MCF 10A (cell line): ENCODE measurements at regions not wholly inside any gene's neighbourhood (a gene's known extent, or its start where the extent isn't known, plus 50 kb on each side); places are given as distances from the start of the nearest gene placed in this dataset.
"Not testable (repeated sequence)": the region's sequence is repeated elsewhere in the genome, so short reads cannot be mapped to it uniquely, and the experiment has no call there.

Experiments used
- BruUV-seq: library from RNA; stranded (reverse); fragments of 400-500 nt; replicated peaks from 2 replicates; lab custom pipeline; 2021; lab: Mats Ljungman, UMichigan
- CTCF ChIA-PET: fragments of 300-600 bp; sonication (Branson Sonifier 250); formaldehyde crosslinking; extraction: SDS; loops from one replicate; lab custom pipeline; 2021; ENCODE audit warnings: antibody characterized with exemption, inconsistent platforms; lab: Yijun Ruan, JAX
- POLR2A ChIA-PET: fragments of 300-600, 350-650 bp; sonication (Branson Sonifier 250); formaldehyde crosslinking; extraction: SDS; loops from one replicate; lab custom pipeline; 2020; ENCODE audit warnings: antibody characterized with exemption, inconsistent platforms; lab: Yijun Ruan, JAX
- DNase-seq: peaks from one replicate; pipeline ENCODE4 v3.0.0-alpha.2; 2018; ENCODE audit not compliant: unreplicated experiment
- H3K27ac Mint-ChIP-seq: one replicate; pipeline ENCODE4 v1.8.0; 2022; ENCODE audit warnings: mild to moderate bottlenecking, low read depth, mixed read lengths; ENCODE audit not compliant: unreplicated experiment
- H3K27me3 Mint-ChIP-seq: one replicate; pipeline ENCODE4 v1.8.0; 2022; ENCODE audit warnings: mixed read lengths; ENCODE audit not compliant: insufficient read depth, unreplicated experiment
- H3K36me3 Mint-ChIP-seq: one replicate; pipeline ENCODE4 v1.8.0; 2022; ENCODE audit warnings: mild to moderate bottlenecking, moderate library complexity, mixed read lengths; ENCODE audit not compliant: insufficient read depth, unreplicated experiment
- H3K4me1 Mint-ChIP-seq: one replicate; pipeline ENCODE4 v1.8.0; 2022; ENCODE audit warnings: mixed read lengths; ENCODE audit not compliant: insufficient read depth, unreplicated experiment
- H3K4me3 Mint-ChIP-seq: one replicate; pipeline ENCODE4 v1.8.0; 2022; ENCODE audit warnings: mild to moderate bottlenecking, moderate library complexity, mixed read lengths; ENCODE audit not compliant: unreplicated experiment
- H3K9me3 Mint-ChIP-seq: one replicate; pipeline ENCODE4 v1.8.0; 2022; ENCODE audit warnings: mixed read lengths; ENCODE audit not compliant: unreplicated experiment
- intact Hi-C: fragments of 100-400 bp; cut with micrococcal nuclease; formaldehyde crosslinking; loops from 2 replicates; pipeline ENCODE4 v1.14.1; 2022
- TF ChIP-seq, protein P1 (sequence below): fragments of 200-600 bp; IDR thresholded peaks from one replicate; pipeline ENCODE4 v1.8.0; 2022; ENCODE audit warnings: antibody characterized with exemption, mild to moderate bottlenecking; ENCODE audit not compliant: unreplicated experiment

DNA sequence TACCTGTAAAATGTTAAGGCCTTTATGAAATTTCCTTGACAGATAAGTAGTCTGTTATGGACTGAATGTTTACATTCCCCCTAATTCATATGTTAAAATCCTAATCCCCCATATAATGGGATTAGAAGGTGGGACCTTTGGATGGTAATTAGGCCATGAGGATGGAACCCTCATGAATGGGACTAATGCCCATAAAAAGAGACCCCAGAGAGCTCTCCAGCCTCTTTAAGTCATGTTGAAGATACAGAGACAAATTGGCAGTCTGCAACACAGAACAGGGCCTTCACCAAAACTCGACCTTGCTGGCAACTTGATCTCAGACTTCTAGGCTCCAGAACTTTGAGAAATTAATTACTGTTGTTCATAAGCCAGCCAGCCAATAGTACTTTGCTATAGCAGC lies 1344.5 kb upstream of the PCDH7 start:
- H3K4me1 Mint-ChIP-seq: no peaks in the 10 kb centered on the region
- H3K27ac Mint-ChIP-seq: no peak overlapping the region
- no TSS peak for BruUV-seq
- H3K9me3 Mint-ChIP-seq: peaks cover 6% of the 10 kb centered on the region
- intact Hi-C loops: no loop called here
- no peak for DNase-seq
- ChIA-PET CTCF (interaction anchor here (0.6 kb wide), 1 partner anchor 10 kb away, joined by 3 read pairs; no protein-coding TSS in a partner anchor), POLR2A (no interaction called here)
- H3K27me3 Mint-ChIP-seq: no peaks in the 10 kb centered on the region
- no peak overlapping the region for H3K4me3 Mint-ChIP-seq
- H3K36me3 Mint-ChIP-seq: no peaks in the 10 kb centered on the region
- TF ChIP-seq, protein P1, sequence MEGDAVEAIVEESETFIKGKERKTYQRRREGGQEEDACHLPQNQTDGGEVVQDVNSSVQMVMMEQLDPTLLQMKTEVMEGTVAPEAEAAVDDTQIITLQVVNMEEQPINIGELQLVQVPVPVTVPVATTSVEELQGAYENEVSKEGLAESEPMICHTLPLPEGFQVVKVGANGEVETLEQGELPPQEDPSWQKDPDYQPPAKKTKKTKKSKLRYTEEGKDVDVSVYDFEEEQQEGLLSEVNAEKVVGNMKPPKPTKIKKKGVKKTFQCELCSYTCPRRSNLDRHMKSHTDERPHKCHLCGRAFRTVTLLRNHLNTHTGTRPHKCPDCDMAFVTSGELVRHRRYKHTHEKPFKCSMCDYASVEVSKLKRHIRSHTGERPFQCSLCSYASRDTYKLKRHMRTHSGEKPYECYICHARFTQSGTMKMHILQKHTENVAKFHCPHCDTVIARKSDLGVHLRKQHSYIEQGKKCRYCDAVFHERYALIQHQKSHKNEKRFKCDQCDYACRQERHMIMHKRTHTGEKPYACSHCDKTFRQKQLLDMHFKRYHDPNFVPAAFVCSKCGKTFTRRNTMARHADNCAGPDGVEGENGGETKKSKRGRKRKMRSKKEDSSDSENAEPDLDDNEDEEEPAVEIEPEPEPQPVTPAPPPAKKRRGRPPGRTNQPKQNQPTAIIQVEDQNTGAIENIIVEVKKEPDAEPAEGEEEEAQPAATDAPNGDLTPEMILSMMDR: no peak

DNA sequence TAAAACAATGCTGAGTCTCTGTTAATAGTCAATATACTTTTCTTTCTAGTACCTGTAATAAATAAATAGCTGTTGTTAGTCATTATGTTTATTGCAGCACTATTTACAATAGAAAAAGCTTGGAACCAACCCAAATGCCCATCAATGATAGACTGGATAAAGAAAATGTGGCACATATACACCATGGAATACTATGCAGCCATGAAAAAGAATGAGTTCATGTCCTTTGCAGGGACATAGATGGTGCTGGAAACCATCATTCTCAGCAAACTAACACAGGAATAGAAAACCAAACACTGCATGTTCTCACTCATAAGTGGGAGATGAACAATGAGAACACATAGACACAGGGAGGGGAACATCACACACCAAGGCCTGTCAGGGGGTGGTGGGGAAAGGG lies 1341.9 kb upstream of the PCDH7 start:
- H3K27ac Mint-ChIP-seq, H3K4me3 Mint-ChIP-seq, DNase-seq, H3K36me3 Mint-ChIP-seq, intact Hi-C loops, POLR2A ChIA-PET, H3K9me3 Mint-ChIP-seq, H3K27me3 Mint-ChIP-seq, BruUV-seq, H3K4me1 Mint-ChIP-seq: not testable (repeated sequence)
- CTCF ChIA-PET: interaction anchor here (0.5 kb wide), 1 partner anchor 14 kb away, joined by 3 read pairs; no protein-coding TSS in a partner anchor

DNA sequence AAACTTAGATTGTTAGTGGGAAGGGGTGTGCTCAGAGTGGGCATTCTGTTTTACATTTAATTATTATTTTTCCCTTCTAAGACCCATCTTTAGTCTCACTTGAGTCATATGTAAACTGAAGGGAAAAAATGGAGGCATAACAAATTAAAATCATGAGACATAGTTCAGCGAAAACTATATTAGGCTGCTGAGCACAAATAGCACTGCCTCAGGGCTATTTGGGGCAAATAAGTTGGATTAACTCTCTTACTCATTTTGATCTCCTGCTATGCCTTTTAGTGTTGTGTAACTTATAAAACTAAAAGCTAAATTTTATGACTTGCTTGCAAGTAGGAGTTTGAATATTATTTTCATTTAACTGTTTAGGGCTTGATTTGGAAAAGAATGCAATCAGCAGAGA lies 1329.2 kb upstream of the PCDH7 start:
- Mint-ChIP-seq H3K4me1 (no peaks in the 10 kb centered on the region), H3K27ac (no peak overlapping the region), H3K27me3 (no peaks in the 10 kb centered on the region), H3K36me3 (peaks cover 5% of the 10 kb centered on the region), H3K9me3 (peaks cover 18% of the 10 kb centered on the region), H3K4me3 (no peak overlapping the region)
- DNase-seq: no peak
- ChIA-PET POLR2A (no interaction called here), CTCF (interaction anchor here (0.6 kb wide), 1 partner anchor 13 kb away, joined by 3 read pairs; no protein-coding TSS in a partner anchor)
- TF ChIP-seq, protein P1: no peak
- intact Hi-C loops: no loop called here
- no TSS peak for BruUV-seq

DNA sequence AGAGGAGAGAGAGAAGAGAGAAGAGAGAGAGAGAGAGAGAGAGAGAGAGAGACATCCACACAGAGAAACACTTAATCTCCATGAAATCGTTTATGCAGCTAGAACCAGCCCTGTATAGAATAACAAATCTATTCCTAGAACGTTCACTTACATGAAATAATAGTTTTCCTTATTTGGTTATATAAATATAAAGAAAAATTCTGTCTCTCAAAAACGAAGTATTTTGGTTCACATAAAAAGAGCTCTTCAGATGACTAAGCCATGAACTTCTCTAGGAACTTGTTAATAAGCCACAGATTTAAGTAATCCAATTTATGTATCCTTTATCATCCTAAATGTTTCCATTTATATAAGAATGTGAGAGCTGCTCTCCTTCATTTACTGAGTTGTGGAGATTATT lies 1315.1 kb upstream of the PCDH7 start:
- no TSS peak for BruUV-seq
- Mint-ChIP-seq H3K27ac (no peak overlapping the region), H3K9me3 (no peaks in the 10 kb centered on the region), H3K4me3 (no peak overlapping the region), H3K4me1 (no peaks in the 10 kb centered on the region), H3K36me3 (no peaks in the 10 kb centered on the region), H3K27me3 (no peaks in the 10 kb centered on the region)
- ChIA-PET CTCF (interaction anchor here (0.6 kb wide), 1 partner anchor 16 kb away, joined by 3 read pairs; no protein-coding TSS in a partner anchor), POLR2A (no interaction called here)
- DNase-seq: no peak
- TF ChIP-seq, protein P1: no peak
- intact Hi-C loops: no loop called here

DNA sequence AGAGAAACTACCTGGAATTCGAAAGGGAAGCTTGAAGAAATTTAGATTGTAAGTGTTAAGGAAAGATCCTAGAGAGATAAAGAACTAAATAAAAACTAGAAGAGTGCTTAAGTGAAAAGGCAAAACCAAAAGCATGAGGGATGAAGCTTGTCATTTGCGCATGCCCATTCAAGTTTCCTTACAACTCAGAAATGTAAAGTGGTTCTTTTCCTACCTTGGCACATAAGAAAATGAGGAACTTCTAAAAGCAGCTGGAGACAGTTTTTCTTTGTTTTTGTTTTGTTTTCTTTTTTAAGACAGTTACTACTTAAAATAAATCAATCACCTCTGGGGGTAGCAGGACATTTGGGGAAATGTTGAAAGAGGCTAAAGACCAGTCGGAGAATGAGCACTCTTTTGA lies 1304.4 kb upstream of the PCDH7 start:
- DNase-seq: no peak
- Mint-ChIP-seq H3K9me3 (no peaks in the 10 kb centered on the region), H3K27me3 (no peaks in the 10 kb centered on the region), H3K27ac (no peak overlapping the region), H3K4me1 (peaks cover 8% of the 10 kb centered on the region), H3K4me3 (no peak overlapping the region), H3K36me3 (no peaks in the 10 kb centered on the region)
- TF ChIP-seq, protein P1: no peak
- BruUV-seq: no TSS peak
- ChIA-PET POLR2A (interaction anchor here (1.0 kb wide), 1 partner anchor 9 kb away, joined by 3 read pairs; no protein-coding TSS in a partner anchor), CTCF (no interaction called here)
- intact Hi-C loops: no loop called here
